Activated T-helper 17 cell treated with anti-CD3 and anti-CD28 coated beads, Interleukin-2, amount 50 U/mL, for 72 hours (primary cell): ENCODE measurements at regions not wholly inside any gene's neighbourhood (a gene's known extent, or its start where the extent isn't known, plus 50 kb on each side); places are given as distances from the start of the nearest gene placed in this dataset.
"Not testable (repeated sequence)": the region's sequence is repeated elsewhere in the genome, so short reads cannot be mapped to it uniquely, and the experiment has no call there.

Experiments
- ATAC-seq: fragments of 150-1000 bp; cut with Tn5 transposase; replicated peaks from 2 replicates; pipeline ENCODE4 v1.10.0; 2021; ENCODE audit warnings: mild to moderate bottlenecking, moderate library complexity
- H3K27ac Mint-ChIP-seq: one replicate; pipeline ENCODE4 v1.8.0; 2022; ENCODE audit warnings: mixed read lengths
- H3K27me3 Mint-ChIP-seq: one replicate; pipeline ENCODE4 v1.8.0; 2022; ENCODE audit warnings: mixed read lengths
- H3K36me3 Mint-ChIP-seq: one replicate; pipeline ENCODE4 v1.8.0; 2022; ENCODE audit warnings: low read depth, mild to moderate bottlenecking, mixed read lengths
- H3K4me1 Mint-ChIP-seq: one replicate; pipeline ENCODE4 v1.8.0; 2022; ENCODE audit warnings: mixed read lengths
- H3K4me3 Mint-ChIP-seq: one replicate; pipeline ENCODE4 v1.8.0; 2022; ENCODE audit warnings: mild to moderate bottlenecking, mixed read lengths
- H3K9me3 Mint-ChIP-seq: one replicate; pipeline ENCODE4 v1.8.0; 2022; ENCODE audit warnings: mixed read lengths

- ATAC-seq: no peak
- H3K4me3 Mint-ChIP-seq: no peak overlapping the region
- peaks cover 19% of the 10 kb centered on the region for H3K4me1 Mint-ChIP-seq
Measured at GRCh38 chr14:71396050-71396677, 488.9 kb downstream of the PCNX1 start.

GRCh38 chr14:71397371-71397770 lies 490.1 kb downstream of the PCNX1 start:
- Mint-ChIP-seq H3K27me3 (no peaks in the 10 kb centered on the region), H3K36me3 (no peaks in the 10 kb centered on the region), H3K27ac (peak overlapping the region; percentile 15), H3K9me3 (no peaks in the 10 kb centered on the region), H3K4me3 (no peak overlapping the region), H3K4me1 (peaks cover 19% of the 10 kb centered on the region)
- no peak for ATAC-seq

More at GRCh38 chr14:71396050-71396677, 488.9 kb downstream of the PCNX1 start:
- no peaks in the 10 kb centered on the region for H3K9me3 Mint-ChIP-seq
- H3K36me3 Mint-ChIP-seq: no peaks in the 10 kb centered on the region
- H3K27ac Mint-ChIP-seq: no peak overlapping the region
- no peaks in the 10 kb centered on the region for H3K27me3 Mint-ChIP-seq

GRCh38 chr14:71398450-71398849 lies 491.2 kb downstream of the PCNX1 start:
- Mint-ChIP-seq H3K36me3 (no peaks in the 10 kb centered on the region), H3K4me1 (peaks cover 19% of the 10 kb centered on the region), H3K9me3 (no peaks in the 10 kb centered on the region), H3K27ac (peak overlapping the region; percentile 82), H3K27me3 (no peaks in the 10 kb centered on the region), H3K4me3 (peak overlapping the region; percentile 60)
- ATAC-seq: peak; percentile 59

DNA sequence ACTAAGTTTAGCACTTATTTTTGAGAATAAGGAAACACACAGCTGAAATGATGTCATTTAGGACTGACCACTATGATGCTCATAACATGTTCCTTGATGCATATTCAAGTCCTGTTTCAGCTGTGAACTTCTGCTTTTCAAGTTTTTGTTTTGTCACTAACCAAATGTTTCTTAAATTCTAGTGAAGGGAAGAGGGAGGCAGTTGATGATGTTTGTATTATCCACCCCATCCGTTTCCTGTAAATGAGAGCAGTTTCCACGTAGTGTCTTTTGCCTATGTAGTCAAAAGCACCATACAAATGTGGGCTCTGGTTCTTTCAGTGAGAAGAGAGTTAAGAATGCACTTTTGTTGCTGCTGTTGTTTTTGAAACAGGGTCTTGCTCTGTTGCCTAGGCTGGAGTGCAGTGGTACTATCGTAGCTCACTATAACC lies 491.8 kb downstream of the PCNX1 start:
- peak; percentile 79 for ATAC-seq
- Mint-ChIP-seq H3K36me3 (no peaks in the 10 kb centered on the region), H3K9me3 (no peaks in the 10 kb centered on the region), H3K27me3 (no peaks in the 10 kb centered on the region), H3K4me1 (peaks cover 19% of the 10 kb centered on the region), H3K27ac (peak overlapping the region; percentile 82), H3K4me3 (peak overlapping the region; percentile 60)

DNA sequence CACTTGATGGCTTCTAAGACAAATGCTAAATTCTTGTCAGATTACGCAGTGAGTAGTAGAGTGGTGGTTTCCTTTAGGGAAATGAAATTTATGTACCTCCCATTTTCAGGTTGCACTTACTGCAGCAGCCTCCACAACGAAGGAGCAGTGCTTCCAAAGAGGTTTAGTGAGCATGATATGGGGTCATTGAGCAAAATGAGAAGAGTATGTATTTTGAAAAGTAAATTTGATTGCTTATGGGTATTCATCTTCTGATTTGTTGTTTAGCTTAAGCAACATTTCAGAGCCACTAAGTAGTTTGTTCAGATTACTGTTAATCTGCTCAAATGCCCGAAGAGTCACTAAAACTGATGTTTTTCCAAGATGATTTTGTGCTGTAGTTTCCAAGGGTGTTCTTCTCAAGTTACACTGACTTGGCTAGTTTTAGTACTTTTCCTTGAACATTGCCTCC lies 493.6 kb downstream of the PCNX1 start:
- Mint-ChIP-seq H3K36me3 (no peaks in the 10 kb centered on the region), H3K9me3 (no peaks in the 10 kb centered on the region), H3K4me1 (peaks cover 24% of the 10 kb centered on the region), H3K4me3 (peak overlapping the region; percentile 8), H3K27ac (peak overlapping the region; percentile 82), H3K27me3 (no peaks in the 10 kb centered on the region)
- no peak for ATAC-seq

- H3K9me3 Mint-ChIP-seq, H3K27me3 Mint-ChIP-seq, H3K36me3 Mint-ChIP-seq, ATAC-seq, H3K4me3 Mint-ChIP-seq, H3K27ac Mint-ChIP-seq: not testable (repeated sequence)
- peaks cover 24% of the 10 kb centered on the region for H3K4me1 Mint-ChIP-seq
Measured at GRCh38 chr14:71402415-71402814, 495.2 kb downstream of the PCNX1 start.

DNA sequence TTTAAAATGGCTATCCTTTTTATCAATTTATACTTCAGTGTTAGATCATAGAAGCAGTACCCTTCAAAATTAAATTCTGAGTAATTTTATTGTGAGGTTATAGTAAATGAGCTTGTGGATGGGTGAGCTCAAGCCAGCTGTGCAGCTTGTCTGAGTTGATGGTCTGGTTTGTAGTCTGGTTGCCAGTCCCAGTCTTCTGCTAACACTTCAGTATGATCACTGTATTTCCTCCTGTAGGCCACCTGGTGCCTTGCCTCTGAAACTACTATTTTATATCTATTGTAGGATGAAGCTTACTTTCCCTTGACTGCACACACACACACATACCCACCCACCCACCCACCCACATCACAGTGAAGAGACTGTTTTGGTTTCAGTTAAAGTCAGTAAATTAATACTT lies 496.4 kb downstream of the PCNX1 start:
- Mint-ChIP-seq H3K9me3 (no peaks in the 10 kb centered on the region), H3K36me3 (no peaks in the 10 kb centered on the region), H3K4me1 (peaks cover 20% of the 10 kb centered on the region), H3K27ac (no peak overlapping the region), H3K4me3 (no peak overlapping the region), H3K27me3 (no peaks in the 10 kb centered on the region)
- peak; percentile 34 for ATAC-seq

DNA sequence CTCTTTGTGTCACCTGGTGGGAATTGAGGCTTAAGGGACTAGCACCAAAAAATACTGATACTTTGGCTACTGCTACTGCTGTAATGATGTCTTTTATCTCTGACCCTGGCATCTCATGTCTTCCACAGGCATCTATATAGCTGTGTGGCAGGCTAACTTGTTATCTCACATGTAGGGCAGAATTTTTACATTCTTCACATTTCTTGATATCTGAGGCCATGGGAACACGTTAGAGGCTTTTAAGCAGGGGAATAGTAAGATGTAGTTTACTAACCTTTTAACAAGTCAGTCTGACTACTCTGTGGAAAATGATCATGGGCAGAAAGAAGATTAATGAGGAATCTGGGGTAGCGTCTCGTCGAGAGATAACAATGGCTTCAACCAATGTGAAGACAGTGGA lies 498.4 kb downstream of the PCNX1 start:
- H3K27ac Mint-ChIP-seq: no peak overlapping the region
- peaks cover 21% of the 10 kb centered on the region for H3K4me1 Mint-ChIP-seq
- no peaks in the 10 kb centered on the region for H3K9me3 Mint-ChIP-seq
- no peaks in the 10 kb centered on the region for H3K27me3 Mint-ChIP-seq
- H3K36me3 Mint-ChIP-seq: no peaks in the 10 kb centered on the region
- no peak for ATAC-seq
- no peak overlapping the region for H3K4me3 Mint-ChIP-seq

GRCh38 chr14:71408362-71409030 lies 501.2 kb downstream of the PCNX1 start:
- Mint-ChIP-seq H3K27me3 (no peaks in the 10 kb centered on the region), H3K4me1 (peaks cover 34% of the 10 kb centered on the region), H3K36me3 (no peaks in the 10 kb centered on the region), H3K4me3 (no peak overlapping the region), H3K9me3 (no peaks in the 10 kb centered on the region), H3K27ac (no peak overlapping the region)
- ATAC-seq: no peak

- Mint-ChIP-seq H3K4me1 (peaks cover 30% of the 10 kb centered on the region), H3K27me3 (no peaks in the 10 kb centered on the region), H3K9me3 (no peaks in the 10 kb centered on the region), H3K4me3 (peak overlapping the region; percentile 29), H3K36me3 (peaks cover 7% of the 10 kb centered on the region), H3K27ac (peak overlapping the region; percentile 58)
- ATAC-seq: peak; percentile 79
Measured at GRCh38 chr14:71410578-71411284, 503.5 kb downstream of the PCNX1 start.

DNA sequence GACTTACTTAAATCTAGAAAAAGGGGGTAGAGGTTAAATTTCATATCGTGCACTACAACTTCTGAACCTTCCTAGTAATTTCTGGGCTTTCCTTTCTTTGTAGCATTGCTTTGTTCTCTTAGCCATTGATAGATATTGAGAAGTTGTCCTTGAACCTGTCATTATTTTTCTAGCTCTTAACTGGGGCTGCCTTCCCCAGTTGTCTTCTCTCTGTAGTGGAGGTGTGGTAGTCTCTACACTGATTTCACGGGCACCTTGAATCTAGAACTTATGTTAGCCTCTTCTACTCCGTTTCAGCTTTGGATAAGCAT lies 504.0 kb downstream of the PCNX1 start:
- no peaks in the 10 kb centered on the region for H3K9me3 Mint-ChIP-seq
- peak; percentile 83 for ATAC-seq
- peak overlapping the region; percentile 58 for H3K27ac Mint-ChIP-seq
- peaks cover 30% of the 10 kb centered on the region for H3K4me1 Mint-ChIP-seq
- H3K36me3 Mint-ChIP-seq: peaks cover 7% of the 10 kb centered on the region
- peak overlapping the region; percentile 29 for H3K4me3 Mint-ChIP-seq
- H3K27me3 Mint-ChIP-seq: no peaks in the 10 kb centered on the region

DNA sequence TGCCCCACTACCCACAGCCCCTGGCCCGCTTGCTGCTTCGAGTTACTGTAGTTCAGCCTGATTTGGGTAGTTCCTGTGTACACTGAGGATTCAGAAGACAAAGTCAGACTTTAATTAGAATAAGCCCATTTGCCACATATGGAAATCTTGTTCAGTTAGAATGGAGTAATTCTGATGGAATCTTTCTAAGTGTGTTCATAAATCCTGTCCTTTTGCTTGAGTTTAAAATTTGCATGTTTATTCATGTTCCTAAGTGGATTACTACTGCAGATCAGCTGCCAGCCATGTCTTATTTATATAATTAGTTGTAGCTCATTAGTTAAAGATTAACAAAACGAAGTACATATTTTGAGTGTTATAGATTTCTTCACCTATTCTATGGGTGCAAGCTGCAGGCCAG lies 504.5 kb downstream of the PCNX1 start:
- no peaks in the 10 kb centered on the region for H3K9me3 Mint-ChIP-seq
- no peak for ATAC-seq
- H3K27me3 Mint-ChIP-seq: no peaks in the 10 kb centered on the region
- peak overlapping the region; percentile 29 for H3K4me3 Mint-ChIP-seq
- H3K27ac Mint-ChIP-seq: peak overlapping the region; percentile 58
- H3K36me3 Mint-ChIP-seq: peaks cover 7% of the 10 kb centered on the region
- H3K4me1 Mint-ChIP-seq: peaks cover 30% of the 10 kb centered on the region

- H3K9me3 Mint-ChIP-seq: no peaks in the 10 kb centered on the region
- peaks cover 25% of the 10 kb centered on the region for H3K4me1 Mint-ChIP-seq
- peaks cover 16% of the 10 kb centered on the region for H3K36me3 Mint-ChIP-seq
- no peaks in the 10 kb centered on the region for H3K27me3 Mint-ChIP-seq
- H3K4me3 Mint-ChIP-seq: no peak overlapping the region
- no peak for ATAC-seq
- H3K27ac Mint-ChIP-seq: no peak overlapping the region
Measured at GRCh38 chr14:71414631-71415403, 507.6 kb downstream of the PCNX1 start.

- no peak for ATAC-seq
- no peaks in the 10 kb centered on the region for H3K27me3 Mint-ChIP-seq
- H3K36me3 Mint-ChIP-seq: peaks cover 18% of the 10 kb centered on the region
- peaks cover 20% of the 10 kb centered on the region for H3K4me1 Mint-ChIP-seq
- H3K9me3 Mint-ChIP-seq: no peaks in the 10 kb centered on the region
- no peak overlapping the region for H3K27ac Mint-ChIP-seq
- H3K4me3 Mint-ChIP-seq: no peak overlapping the region
Measured at GRCh38 chr14:71415404-71415690, 508.1 kb downstream of the PCNX1 start.
